Fibroblast of peridontal ligament (primary cell): ENCODE measurements at regions not wholly inside any gene's neighbourhood (a gene's known extent, or its start where the extent isn't known, plus 50 kb on each side); places are given as distances from the start of the nearest gene placed in this dataset.

Experiments used
- DNase-seq: peaks from one replicate; pipeline ENCODE4 v3.0.0-alpha.2; 2010; ENCODE audit errors: extremely low read depth

DNA sequence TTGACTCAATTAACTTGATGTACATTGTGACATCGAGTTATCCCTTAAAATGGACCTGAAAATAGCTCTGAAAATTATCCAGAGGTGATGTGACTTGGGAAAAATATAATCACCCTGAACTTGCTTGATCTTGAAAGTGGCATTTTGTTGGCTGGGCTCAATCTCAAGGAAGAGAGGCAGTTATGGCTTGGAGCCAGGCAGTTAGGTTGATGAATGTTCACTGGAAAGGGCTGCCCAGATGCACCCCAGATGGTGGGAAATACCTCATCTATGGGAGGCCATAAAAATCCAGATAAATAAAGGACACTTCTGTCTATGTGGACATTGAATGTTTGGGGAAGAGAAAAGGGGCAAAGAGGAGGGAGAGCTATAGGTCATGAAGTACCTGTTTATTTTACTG lies 55.7 kb upstream of the OR5AN1 start:
- no peak for DNase-seq

DNA sequence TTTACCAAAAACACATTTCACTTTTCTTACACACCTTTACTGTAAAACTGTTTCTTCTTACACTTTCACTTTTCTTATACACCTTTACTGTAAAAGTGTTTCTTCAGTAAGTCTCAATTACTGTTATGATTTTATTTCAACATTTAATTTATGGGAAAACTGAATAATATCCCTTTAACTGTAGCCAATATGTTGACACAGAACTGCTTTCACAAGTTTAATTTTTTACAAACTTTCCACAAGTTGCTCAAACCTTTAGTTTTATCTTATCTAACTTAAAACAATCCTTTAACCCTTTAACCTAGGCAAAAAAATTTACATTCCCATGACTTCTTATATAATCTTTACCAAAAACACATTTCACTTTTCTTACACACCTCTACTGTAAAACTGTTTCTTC lies 63.3 kb upstream of the OR5AN1 start:
- no peak for DNase-seq

DNA sequence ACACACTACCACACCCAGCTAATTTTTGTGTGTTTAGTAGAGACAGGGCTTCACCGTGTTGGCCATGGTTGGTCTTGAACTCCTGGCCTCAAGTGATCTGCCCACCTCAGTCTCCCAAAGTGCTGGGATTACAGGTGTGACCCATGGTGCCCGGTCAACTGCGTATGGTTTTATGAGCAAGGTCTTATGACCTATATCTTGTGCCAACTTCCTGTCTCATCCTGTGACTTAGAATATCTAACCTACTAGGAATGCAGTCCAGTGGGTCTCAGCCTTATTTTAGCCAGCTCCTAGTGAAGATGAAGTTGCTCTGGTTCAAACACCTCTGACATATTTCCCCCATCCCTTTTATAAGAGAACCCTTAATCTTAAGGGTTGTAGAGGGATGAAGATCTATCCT lies 66.1 kb upstream of the OR5AN1 start:
- DNase-seq: no peak

DNA sequence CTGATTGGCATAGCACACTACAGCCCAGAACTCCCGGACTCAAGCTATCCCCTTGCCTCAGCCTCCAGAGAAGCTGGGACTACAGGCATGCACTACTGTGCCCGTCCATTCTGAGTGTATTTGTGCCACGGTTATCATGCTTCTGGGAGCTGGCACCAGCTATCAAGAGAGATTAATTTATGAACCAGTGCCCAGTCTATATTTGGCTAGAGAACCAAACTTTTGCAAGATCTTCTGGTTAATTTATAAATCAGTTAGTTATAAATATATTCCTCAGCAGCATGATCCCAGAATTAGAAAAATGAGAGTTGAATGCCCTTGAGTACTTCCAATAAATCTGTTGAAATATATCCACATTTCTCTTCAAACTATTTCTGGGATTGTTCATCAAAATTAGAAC lies 67.5 kb upstream of the OR5AN1 start:
- no peak for DNase-seq

DNA sequence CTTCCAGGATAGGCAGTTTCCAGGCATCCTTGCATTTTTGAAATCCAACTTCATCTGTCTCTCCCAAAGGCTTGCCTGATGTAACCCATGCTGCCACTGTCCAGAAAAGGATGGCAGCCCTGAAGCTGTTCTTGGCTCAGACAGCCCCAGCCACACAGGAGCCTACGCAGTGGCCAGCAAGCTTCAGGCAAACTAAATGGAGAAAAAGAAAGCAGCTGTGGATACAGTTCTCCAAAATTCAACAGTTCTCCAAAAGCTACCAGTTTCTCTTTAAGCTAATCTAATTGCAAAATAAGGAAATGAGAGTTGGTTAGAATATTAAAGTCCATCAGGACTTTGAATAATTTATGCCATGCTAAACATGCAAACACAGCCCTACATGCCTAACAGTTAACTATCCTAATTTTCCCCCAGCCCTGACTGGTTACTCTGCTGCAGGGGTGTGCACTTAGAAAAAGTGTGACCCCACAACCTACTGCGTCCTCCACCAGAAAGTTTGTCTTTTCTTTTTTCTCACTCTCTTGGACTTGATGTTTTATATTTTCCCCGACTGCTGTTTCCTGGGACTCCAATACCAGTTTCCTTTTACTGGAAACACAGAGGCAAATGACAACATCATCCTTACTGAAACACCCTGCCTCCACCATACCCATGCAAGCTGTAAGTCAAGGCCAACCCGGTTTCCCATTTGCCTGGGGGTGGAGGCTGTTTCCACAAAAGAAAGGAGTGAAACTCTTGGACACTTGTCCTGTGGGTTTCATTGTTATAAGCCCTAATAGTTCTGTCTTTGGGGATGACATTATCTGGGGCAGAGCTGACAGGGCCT lies 69.1 kb upstream of the OR5AN1 start:
- no peak for DNase-seq

DNA sequence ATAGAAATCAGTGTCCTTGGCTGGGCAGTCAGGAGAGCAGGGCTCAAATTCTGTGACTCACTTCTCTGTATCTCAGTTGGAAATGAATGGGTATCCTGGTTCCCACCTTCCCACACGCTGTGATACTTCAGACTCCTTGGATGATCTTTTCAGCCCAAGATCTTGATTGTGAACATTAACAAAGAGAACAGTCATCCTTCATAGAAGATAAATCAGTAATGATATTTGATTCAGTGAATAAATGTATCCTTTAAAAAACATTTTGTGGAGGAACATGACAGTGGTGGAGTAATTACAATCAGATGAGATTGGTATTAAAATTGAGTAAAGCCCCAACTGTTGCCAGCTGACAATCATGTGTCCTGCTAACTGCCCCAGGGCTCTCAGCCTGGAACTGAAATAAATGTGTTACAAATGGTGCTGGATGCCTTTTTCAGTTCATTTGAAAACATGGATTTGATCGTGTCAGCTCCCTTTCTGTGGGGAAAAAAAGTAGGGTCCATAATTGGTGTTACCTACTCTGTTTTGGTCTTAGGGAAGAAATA lies 72.9 kb upstream of the OR5AN1 start:
- no peak for DNase-seq

DNA sequence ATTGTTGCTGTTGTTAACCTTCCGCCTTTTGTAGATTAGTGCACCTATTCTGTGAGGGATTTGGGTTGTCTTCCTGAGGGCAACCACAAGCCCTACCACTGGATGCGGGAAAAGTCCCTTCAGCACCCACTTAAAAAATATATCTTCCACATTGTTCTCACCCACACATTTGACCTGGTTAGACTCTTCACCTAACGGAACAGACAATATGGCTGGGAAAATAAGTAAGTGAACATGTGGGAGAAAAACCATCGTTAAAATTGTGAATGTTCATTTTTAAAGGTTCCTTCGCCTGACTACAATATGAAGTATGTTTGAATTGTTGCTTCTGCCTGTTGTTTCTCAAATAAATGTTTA lies 72.0 kb upstream of the MPEG1 start:
- no peak for DNase-seq

DNA sequence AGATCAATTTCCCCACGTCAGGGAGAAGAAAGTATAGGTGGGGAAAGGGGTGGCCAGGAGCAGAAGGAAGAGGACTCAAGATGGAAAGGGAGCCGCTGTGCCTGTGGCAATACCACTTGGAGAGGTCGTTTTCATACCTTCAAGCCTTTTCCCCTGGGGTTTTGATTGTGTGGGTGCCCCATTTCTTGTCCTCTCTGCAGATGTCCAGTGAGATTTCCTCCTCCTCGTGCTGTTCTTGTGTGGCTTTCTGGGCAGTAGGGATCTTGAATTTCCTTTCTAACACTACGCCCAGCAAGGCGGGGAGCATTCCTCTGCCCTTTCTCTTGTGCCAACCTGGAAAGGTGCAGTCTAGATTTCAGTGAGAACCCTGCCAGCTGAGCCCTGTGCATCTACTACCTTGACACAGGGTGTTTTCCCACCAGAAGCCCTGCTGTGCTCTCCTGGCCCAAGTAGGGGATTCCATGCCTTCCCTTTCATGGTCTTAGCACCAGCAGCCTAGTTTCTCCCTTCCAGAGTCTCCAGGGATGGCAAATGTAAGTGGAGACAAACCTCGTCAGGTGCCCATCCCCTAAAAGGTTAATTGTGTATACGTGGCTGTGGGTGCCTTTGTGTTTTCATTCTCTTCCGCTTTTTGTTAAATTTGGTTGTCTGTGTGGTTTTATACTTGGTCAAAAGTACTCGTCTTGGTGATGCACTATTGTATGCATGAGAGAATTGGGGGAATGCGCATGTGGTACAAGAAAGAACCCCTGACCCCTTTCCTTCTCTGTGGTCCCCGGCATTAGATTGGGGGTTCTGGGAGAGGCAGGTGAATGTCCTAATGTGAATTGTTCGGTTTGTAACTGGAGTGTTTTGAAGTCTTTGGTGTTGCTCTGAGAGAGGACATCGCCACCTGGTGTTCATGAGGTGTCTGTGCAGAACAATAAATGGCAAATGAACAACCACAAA lies 71.4 kb upstream of the MPEG1 start:
- DNase-seq: peak; percentile 62

DNA sequence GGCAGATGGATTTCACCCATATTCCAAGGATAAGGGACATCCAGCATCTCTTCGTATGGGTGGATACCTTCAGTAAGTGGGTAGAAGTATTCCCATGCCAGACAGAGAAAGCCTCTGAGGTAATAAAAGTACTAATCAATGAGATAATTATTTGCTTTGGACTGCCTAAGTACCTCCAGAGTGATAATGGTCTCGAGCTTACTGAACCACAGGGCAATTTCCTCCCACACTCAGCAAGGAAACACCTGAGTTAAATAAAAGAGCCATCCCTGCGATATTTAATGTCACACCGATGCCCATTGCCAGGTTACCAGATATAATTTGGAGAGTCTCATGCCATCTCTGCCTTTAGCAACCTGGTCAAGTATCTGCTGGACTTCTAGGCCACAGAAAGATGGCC lies 70.6 kb upstream of the MPEG1 start:
- DNase-seq: no peak

DNA sequence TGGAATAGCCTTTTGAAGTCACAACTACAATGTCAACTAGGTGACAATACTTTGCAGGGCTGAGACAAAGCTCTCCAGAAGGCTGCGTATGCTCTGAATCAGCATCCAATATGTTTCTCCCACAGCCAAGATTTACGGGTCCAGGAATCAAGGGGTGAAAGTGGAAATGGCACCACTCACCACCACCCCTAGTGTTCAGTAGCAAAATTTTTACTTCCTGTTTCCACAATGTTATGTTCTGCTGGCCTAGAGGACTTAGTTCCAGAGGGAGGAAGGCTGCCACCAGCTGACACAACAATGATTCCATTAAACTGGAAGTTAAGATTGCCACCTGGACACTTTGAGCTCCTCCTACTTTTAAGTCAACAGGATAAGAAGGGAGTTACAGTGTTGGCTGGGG lies 68.5 kb upstream of the MPEG1 start:
- DNase-seq: no peak

DNA sequence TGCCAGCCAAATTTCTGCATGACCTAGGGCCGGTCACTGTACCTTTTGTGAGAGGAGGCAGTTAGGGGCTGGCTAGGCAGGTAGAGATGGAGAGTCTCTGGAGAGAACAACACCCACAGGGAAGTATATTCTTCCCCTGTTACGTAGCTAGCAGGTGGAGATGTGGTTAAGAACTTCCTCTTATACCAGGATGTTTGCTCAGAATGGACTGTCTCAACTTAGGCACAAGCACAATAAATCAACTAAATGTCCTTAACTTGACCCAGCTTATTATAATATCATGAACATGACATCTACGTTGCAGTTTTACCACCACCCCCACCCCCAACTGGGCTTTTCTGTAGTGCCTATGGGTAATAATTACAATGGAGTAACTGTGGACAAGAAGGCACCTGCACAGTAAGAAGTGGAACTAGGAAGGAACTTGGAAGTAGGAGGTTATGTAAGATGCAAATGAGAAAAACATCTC lies 60.7 kb upstream of the MPEG1 start:
- DNase-seq: no peak

DNA sequence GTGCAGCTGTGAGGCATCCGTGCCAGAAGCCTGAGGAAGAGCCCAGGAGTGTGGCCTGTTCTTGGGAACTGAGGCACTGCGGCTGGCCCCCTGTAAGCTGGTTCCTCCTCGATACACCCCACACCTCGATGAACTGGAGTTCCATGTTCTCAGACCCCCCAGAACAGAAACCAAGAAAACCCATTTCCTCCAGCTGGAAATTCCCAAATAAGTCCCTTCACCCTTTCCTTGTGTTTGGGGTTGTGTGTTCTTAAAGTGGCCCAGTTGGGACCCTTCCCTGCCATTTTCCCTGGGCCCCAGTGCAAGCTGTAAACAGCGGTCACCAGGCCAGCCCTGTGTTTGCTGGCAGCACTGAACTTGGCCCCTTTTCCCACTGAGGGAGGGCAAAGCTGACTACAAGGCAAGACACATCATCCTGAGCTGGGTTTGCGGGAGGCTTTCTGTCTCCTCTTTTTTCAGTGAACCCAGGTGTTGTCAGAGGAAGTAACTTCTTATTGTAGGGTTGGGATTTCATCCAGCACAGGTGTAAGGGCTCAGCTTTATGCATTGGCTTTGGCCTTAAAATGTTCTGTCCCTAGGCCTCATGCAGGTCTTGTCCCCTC lies 60.1 kb upstream of the MPEG1 start:
- DNase-seq: no peak

DNA sequence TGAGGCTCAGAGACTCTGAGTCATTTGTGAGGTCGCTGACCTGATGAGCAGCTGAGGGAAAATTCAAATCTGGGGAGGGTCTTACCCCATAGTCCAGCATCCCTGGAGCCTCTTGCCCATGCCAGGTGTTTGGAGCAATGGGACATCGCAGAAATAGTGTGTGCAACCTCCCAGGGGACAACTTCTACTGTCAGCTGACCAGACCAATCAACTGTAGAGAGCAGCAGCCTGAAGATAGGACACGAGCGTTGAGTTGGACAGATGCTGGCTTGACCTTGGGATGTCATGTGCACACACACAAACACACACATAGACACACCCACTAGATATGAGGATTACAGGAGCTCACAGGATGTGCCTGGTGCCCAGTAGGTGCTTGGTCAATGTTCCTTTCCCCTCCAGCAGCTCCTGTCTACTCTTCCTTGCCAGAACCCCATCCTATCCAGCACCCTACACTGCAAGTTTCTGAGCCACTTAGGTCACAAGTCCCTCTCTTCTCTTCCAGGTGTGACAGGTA lies 59.1 kb upstream of the MPEG1 start:
- DNase-seq: no peak

DNA sequence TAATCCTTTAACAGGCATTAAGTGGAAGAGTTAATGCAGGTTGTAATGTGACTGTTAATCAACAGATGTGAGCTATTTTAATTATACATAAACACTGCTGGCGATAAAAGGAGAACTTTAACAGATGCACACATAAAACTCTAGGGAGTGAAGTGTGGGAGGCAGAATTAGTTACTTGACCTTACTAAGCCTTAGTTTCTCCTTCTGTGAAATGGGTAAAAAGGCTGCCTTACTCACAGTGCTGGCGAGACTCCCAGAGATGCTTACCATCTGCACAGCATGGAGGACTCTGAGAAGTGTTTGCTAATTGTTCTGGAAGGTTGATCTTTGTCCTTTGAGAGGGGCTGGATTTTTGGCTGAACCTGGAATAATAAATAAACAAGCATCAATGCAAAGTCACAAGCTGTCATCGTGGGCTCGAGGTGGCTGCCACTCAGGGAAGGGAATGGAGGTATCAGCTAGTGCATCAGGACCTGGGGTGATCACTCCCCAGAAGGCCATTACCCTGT lies 58.6 kb upstream of the MPEG1 start:
- DNase-seq: no peak

DNA sequence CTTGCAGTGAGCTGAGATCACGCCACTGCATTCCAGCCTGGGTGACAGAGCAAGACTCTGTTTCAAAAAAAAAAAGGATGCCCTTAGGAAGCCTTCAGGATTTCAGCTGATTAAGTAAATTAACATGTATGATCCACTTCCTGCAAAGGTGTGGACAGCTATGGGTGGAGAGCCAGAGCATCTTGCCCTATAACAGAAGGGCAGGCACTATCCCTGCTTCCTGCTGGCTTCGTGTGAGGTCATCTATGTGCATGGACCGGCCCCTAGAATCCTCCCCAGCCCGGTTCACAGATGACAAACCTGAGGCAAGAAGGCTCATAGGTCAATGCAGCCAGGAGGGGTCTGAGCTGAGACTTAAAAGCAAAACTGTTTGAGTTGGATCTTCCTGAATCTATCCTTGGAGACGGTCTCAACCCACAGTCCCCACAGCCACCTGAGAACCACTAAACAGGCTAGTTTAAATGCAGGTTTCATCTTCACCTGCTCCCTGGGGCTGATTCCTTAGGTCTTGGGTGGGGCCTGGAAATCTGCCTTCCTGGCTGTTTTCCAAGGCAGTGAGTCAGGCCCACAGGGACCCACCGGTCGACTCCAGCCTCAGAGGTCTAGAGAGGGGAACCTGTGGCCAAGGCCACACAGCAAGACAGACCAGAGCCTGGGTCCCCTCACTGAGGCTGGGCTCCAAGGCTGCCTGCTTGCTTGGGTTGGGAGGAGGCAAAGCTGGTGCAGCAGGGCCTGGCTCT lies 55.2 kb upstream of the MPEG1 start:
- no peak for DNase-seq

DNA sequence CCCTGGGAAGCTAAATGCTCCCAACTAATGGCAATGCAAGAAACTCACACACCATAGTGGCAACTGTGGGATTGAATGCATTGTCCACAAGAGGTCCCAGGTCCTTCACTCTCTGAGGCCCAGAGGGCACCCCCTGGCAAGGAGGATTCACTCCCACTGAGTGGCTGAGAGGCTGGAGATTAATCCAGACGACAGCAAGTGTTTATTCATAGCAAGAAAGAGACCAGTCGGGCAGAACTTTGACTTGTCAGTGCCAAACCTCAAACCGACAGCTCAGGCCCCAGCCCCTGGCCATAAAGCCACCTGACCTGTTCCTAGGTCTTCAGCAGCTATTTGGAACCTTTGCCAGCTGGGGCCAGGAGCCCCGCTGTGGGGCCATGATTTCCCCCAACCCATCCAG lies 54.5 kb upstream of the MPEG1 start:
- DNase-seq: no peak

DNA sequence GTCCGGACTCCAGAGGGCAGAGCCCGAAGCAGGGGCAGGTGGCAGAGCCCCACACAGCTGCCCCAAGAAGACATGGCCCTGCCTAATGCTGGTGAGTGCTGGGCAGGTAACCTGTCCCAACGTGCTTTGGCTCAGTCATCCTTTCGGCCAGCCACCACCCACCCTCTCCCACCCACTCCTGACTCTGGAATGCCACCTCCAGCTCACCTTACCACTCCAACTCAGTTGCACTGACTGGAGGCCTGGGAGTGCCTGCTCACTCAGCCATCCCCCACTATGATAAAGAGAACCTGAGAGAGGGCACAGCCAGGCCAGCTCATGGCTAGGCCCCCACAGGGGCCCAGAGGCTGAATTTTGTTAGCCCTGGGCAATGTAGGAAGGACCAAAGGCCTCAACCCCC lies 53.8 kb upstream of the MPEG1 start:
- DNase-seq: no peak

DNA sequence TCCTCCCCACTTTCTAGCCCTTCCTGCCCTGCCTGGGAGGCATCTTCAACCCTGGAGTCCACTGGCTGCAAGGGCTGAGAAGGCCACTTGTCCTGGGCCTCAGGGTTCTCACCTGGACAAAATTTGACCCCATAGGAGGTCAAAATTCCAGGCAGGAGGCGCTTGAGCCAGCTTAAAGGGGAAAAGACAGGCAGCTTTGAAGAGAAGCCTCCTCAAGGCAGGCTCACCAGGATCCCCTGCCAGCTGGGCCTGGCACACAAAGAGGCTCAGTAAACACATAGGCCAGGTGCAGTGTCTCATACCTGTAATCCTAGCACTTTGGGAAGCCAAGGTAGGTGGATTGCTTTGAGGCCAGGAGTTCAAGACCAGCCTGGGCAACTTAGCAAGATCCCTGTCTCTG lies 53.0 kb upstream of the MPEG1 start:
- no peak for DNase-seq

DNA sequence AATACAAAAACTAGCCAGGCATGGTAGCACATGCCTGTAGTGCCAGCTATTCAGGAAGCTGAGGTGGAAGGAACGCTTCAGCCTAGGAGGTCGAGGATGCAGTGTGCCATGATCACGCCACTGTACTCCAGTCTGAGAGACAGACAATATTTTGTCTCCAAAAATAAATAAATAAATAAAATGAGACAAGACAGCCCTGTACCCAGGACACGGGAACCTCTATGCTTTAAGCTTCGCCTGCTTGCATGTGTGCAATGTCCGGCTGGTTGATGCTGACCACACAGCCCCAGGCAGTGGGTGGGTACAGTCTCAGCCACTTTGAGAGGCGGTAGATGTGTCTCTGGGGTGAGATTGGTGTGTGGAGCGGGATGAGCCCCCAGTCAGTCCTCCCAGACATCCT lies 52.0 kb upstream of the MPEG1 start:
- DNase-seq: no peak

DNA sequence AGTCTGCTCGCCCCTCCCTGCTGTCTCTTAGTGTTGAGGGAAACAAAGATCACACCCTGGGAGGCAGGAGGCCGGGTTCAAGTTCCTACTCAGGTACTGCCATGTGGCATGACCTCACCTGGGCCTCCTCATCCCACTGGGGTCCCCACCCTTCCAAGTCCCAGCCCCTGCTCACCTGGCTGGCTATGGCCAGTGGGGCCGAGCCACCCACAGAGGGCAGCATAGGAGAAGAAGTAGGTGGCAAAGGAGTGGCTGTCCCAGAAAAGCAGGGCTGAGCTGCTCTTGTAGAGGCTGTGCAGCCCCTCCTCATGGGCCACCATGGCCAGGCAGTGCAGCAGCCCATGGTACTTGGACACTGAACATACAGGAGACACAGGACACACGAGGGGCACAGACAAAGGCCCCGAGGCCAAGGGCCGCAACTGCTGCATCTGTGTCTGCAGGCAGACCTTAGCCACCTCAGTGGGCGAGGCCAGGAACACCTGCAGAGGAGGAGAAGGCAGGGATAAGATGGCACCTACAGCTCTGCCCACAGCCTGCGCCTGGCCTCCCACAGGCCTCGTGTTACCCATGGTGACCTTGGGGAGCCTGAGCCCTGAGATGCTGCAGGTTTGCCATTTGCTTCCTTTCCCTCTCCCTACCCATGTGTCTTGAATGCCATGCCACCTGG lies 50.6 kb upstream of the MPEG1 start:
- no peak for DNase-seq
